PFSK-1 (cell line): ENCODE measurements at regions not wholly inside any gene's neighbourhood (a gene's known extent, or its start where the extent isn't known, plus 50 kb on each side); places are given as distances from the start of the nearest gene placed in this dataset.

Experiments used
- FOXP2 ChIP-seq: optimal IDR thresholded peaks from 2 replicates; pipeline ENCODE3; 2011; ENCODE audit warnings: borderline replicate concordance, control low read depth, inconsistent platforms; ENCODE audit not compliant: insufficient read depth; ENCODE audit errors: extremely low read length, extremely low read depth
- POLR2AphosphoS5 ChIP-seq: IDR thresholded peaks from 2 replicates; pipeline ENCODE4 v1.6.1; 2012; ENCODE audit warnings: low read depth, mild to moderate bottlenecking, control low read depth, low read length, moderate library complexity
- REST ChIP-seq, 2 experiments: IDR thresholded peaks; 2 replicates each; pipeline versions ENCODE4 v1.6.1 to v1.8.0; 2011 to 2012; ENCODE audit warnings: low read depth in 2 of 2, low read length in 2 of 2, control low read depth in 1 of 2, inconsistent platforms in 1 of 2, mild to moderate bottlenecking in 1 of 2, moderate library complexity in 1 of 2; ENCODE audit not compliant: insufficient read depth in 1 of 2
- SIN3A ChIP-seq: IDR thresholded peaks from 2 replicates; pipeline ENCODE4 v1.6.1; 2012; ENCODE audit warnings: mild to moderate bottlenecking, low read length, moderate library complexity, borderline replicate concordance; ENCODE audit not compliant: insufficient read depth
- TAF1 ChIP-seq: IDR thresholded peaks from 2 replicates; pipeline ENCODE4 v1.6.1; 2012; ENCODE audit warnings: low read length, control low read depth, borderline replicate concordance; ENCODE audit not compliant: insufficient read depth

GRCh38 chr12:19819231-19819630, 379.9 kb downstream of the AEBP2 start:
- no peak for TF ChIP-seq POLR2AphosphoS5
- no peak for TF ChIP-seq REST (IDR thresholded peaks at IDR 0.05; ENCODE audit: insufficient read depth in 1 of 2, low read depth in 2 of 2, low read length in 2 of 2)
- TF ChIP-seq TAF1 = no peak
- TF ChIP-seq SIN3A = no peak
- TF ChIP-seq FOXP2 = no peak
